IMR-90 (cell line): ENCODE measurements at regions not wholly inside any gene's neighbourhood (a gene's known extent, or its start where the extent isn't known, plus 50 kb on each side); places are given as distances from the start of the nearest gene placed in this dataset.

Source experiments
- ATAC-seq: fragments of 200-7000 bp; cut with Tn5 transposase; 2 replicates; pipeline ENCODE4 v1.9.1; 2020; ENCODE audit warnings: low read depth, mild to moderate bottlenecking, moderate library complexity
- BruUV-seq: library from RNA; stranded (reverse); fragments of 400-500 nt; replicated peaks from 2 replicates; lab custom pipeline; 2021; lab: Mats Ljungman, UMichigan
- CTCF ChIA-PET: fragments of 300-600 bp; formaldehyde crosslinking; extraction: SDS; loops from one replicate; lab custom pipeline; 2021; ENCODE audit warnings: antibody characterized with exemption; lab: Yijun Ruan, JAX
- POLR2A ChIA-PET: fragments of 300-600 bp; sonication (Branson Sonifier 250); formaldehyde crosslinking; loops from one replicate; lab custom pipeline; 2022; ENCODE audit warnings: antibody characterized with exemption; ENCODE audit not compliant: unreplicated experiment; lab: Charles Lee
- DNase-seq: peaks from one replicate; pipeline ENCODE4 v3.0.0; 2013
- H2AFZ ChIP-seq: replicated peaks from 2 replicates; pipeline ENCODE3; 2013; ENCODE audit warnings: low read length, mild to moderate bottlenecking; ENCODE audit not compliant: poor library complexity
- H2AK5ac ChIP-seq: 2 replicates; pipeline ENCODE4 v1.6.1; 2013; ENCODE audit warnings: low read depth, low read length, inconsistent platforms
- H2AK9ac ChIP-seq: replicated peaks from 2 replicates; pipeline ENCODE3; 2013; ENCODE audit warnings: mild to moderate bottlenecking, low read depth, low read length, moderate library complexity; ENCODE audit not compliant: poor library complexity
- H2BK120ac ChIP-seq: 2 replicates; pipeline ENCODE4 v1.6.1; 2013; ENCODE audit warnings: low read depth, low read length, inconsistent platforms
- H2BK15ac ChIP-seq: 3 replicates; pipeline ENCODE4 v1.6.1; 2013; ENCODE audit warnings: low read depth, low read length, inconsistent platforms
- H2BK20ac ChIP-seq: 2 replicates; pipeline ENCODE4 v1.6.1; 2013; ENCODE audit warnings: low read depth, mild to moderate bottlenecking, inconsistent platforms, low read length, moderate library complexity
- H2BK5ac ChIP-seq: 2 replicates; pipeline ENCODE4 v1.6.1; 2013; ENCODE audit warnings: mild to moderate bottlenecking, low read depth, low read length, inconsistent platforms; ENCODE audit not compliant: poor library complexity, severe bottlenecking
- H3K14ac ChIP-seq: replicated peaks from 2 replicates; pipeline ENCODE4 v1.6.1; 2013; ENCODE audit warnings: low read depth, low read length, inconsistent platforms
- H3K18ac ChIP-seq: 2 replicates; pipeline ENCODE4 v1.6.1; 2013; ENCODE audit warnings: low read depth, low read length, control low read depth
- H3K23ac ChIP-seq: 2 replicates; pipeline ENCODE4 v1.6.1; 2013; ENCODE audit warnings: low read depth, low read length, inconsistent platforms
- H3K27ac ChIP-seq: 2 replicates; pipeline ENCODE4 v1.5.1; 2013; ENCODE audit warnings: mild to moderate bottlenecking, control low read depth, low read length; ENCODE audit not compliant: insufficient read depth
- H3K27me3 ChIP-seq: 2 replicates; pipeline ENCODE4 v1.6.1; 2013; ENCODE audit warnings: low read length; ENCODE audit not compliant: control insufficient read depth, insufficient read depth
- H3K36me3 ChIP-seq: 2 replicates; pipeline ENCODE4 v1.6.1; 2013; ENCODE audit warnings: low read length, mixed read lengths; ENCODE audit not compliant: control insufficient read depth, insufficient read depth
- H3K4ac ChIP-seq: 2 replicates; pipeline ENCODE4 v1.6.1; 2013; ENCODE audit warnings: low read depth, low read length, inconsistent platforms
- H3K4me1 ChIP-seq: 2 replicates; pipeline ENCODE4 v1.6.1; 2013; ENCODE audit warnings: low read length, mixed read lengths; ENCODE audit not compliant: control insufficient read depth, insufficient read depth
- H3K4me2 ChIP-seq: 2 replicates; pipeline ENCODE4 v1.6.1; 2013; ENCODE audit warnings: low read depth, mild to moderate bottlenecking, control low read depth, low read length, moderate library complexity
- H3K4me3 ChIP-seq: 2 replicates; pipeline ENCODE4 v1.5.1; 2013; ENCODE audit warnings: low read depth, mild to moderate bottlenecking, control low read depth, low read length, moderate library complexity; ENCODE audit not compliant: insufficient read depth
- H3K56ac ChIP-seq: 2 replicates; pipeline ENCODE4 v1.6.1; 2013; ENCODE audit warnings: low read length, inconsistent platforms; ENCODE audit not compliant: insufficient read depth; ENCODE audit errors: extremely low read depth
- H3K79me1 ChIP-seq, 2 experiments: 2 replicates each; pipeline ENCODE4 v1.6.1; 2013; ENCODE audit warnings: low read length in 2 of 2, inconsistent platforms in 1 of 2, low read depth in 1 of 2
- H3K9ac ChIP-seq: 2 replicates; pipeline ENCODE4 v1.6.1; 2013; ENCODE audit warnings: low read depth, low read length, control low read depth
- H3K9me1 ChIP-seq: 2 replicates; pipeline ENCODE4 v1.6.1; 2013; ENCODE audit warnings: low read length, inconsistent platforms; ENCODE audit not compliant: insufficient read depth
- H3K9me3 ChIP-seq: 2 replicates; pipeline ENCODE4 v1.6.1; 2013; ENCODE audit warnings: low read length; ENCODE audit not compliant: control insufficient read depth, insufficient read depth
- H4K20me1 ChIP-seq: 2 replicates; pipeline ENCODE4 v1.6.1; 2013; ENCODE audit warnings: low read length, inconsistent platforms; ENCODE audit not compliant: insufficient read depth
- H4K5ac ChIP-seq: 2 replicates; pipeline ENCODE4 v1.6.1; 2013; ENCODE audit warnings: mild to moderate bottlenecking, low read depth, low read length, control low read depth
- H4K8ac ChIP-seq, 2 experiments: 2 replicates each; pipeline ENCODE4 v1.6.1; 2013; ENCODE audit warnings: low read depth in 2 of 2, low read length in 2 of 2, control low read depth in 1 of 2, inconsistent platforms in 1 of 2
- H4K91ac ChIP-seq: 2 replicates; pipeline ENCODE4 v1.6.1; 2013; ENCODE audit warnings: low read depth, low read length, inconsistent platforms; ENCODE audit not compliant: insufficient read depth
- MAFK ChIP-seq: IDR thresholded peaks from 2 replicates; pipeline ENCODE4 v1.6.1; 2012; ENCODE audit warnings: low read depth, low read length, improper control_type of control experiment
- NFE2L2 ChIP-seq: fragments of 150-350 bp; IDR thresholded peaks from 2 replicates; pipeline ENCODE4 v1.6.1; 2016; ENCODE audit warnings: low read depth, mild to moderate bottlenecking, low read length
- SMC3 ChIP-seq: fragments of 150-350 bp; IDR thresholded peaks from 2 replicates; pipeline ENCODE4 v1.6.1; 2016; ENCODE audit warnings: low read depth, mild to moderate bottlenecking, antibody characterized with exemption, low read length, moderate library complexity
- WGBS, 2 experiments: methylation state at CpG; one replicate each; pipeline versions ENCODE4 v1.1.5 to v1.1.7; 2013; ENCODE audit warnings: missing lambda C conversion rate in 2 of 2; ENCODE audit not compliant: insufficient read length in 1 of 2; ENCODE audit errors: extremely low coverage in 2 of 2; 5-methylcytosine and 5-hydroxymethylcytosine counted together
- dilution Hi-C: fragments of 300-500 bp; cut with HindIII; formaldehyde crosslinking; loops from one replicate; pipeline ENCODE4 v1.14.3; 2018; ENCODE audit warnings: low sequenced_read_pairs; ENCODE audit not compliant: unreplicated experiment
- in situ Hi-C: fragments of 300-500 bp; cut with MboI; formaldehyde crosslinking; loops from 3 replicates; pipeline ENCODE4 v1.14.3; 2019; ENCODE audit warnings: low sequenced_read_pairs, inconsistent platforms, mixed read lengths
- intact Hi-C: fragments of 100-400 bp; cut with micrococcal nuclease; formaldehyde crosslinking; loops from 2 replicates; pipeline ENCODE4 v1.10.0; 2022
- TF ChIP-seq, protein P1 (sequence below): fragments of 150-350 bp; IDR thresholded peaks from 2 replicates; pipeline ENCODE4 v1.6.1; 2017; ENCODE audit warnings: mild to moderate bottlenecking, antibody characterized with exemption, low read length, low read depth

DNA sequence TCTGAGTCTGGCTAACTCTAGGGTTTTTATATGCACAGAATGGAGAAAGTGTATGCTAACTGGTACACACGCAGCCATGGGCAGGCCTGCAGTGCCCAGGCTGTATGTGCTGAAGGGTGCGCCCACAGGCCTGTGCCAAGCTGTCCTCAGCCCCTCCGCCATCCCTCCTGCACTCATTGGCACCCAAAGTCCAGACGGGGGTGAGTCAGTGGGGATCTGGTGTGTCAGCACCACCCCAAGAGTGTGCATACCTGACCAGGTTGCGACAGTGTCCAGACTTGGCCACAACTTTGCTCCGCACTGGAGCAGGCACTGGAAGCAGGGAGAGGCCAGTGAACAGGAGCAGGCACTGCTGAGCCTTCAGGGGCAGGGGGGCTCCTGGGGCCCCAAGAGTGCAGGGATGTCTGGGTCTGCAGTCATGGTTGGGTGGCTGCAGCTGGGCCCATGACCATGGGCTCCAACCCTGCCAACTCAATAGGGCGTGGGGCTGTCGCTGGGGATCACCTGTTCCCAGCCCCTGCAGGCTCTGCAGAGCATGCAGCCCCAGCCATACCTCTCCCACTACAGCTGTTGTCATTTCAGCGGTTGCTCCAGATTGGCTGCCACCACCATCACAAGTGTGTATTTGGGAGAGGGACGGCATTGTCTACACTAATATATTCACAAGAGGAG lies 717.8 kb downstream of the EPHA7 start:
- no peak overlapping the region for H2BK15ac ChIP-seq
- H2AFZ ChIP-seq = no peak overlapping the region
- H2BK120ac ChIP-seq = no peak overlapping the region
- H4K91ac ChIP-seq = no peak overlapping the region
- H3K4me3 ChIP-seq = no peak overlapping the region
- H3K27me3 ChIP-seq = no peaks in the 10 kb centered on the region
- intact Hi-C loops (no loop called here), dilution Hi-C loops (no loop called here), in situ Hi-C loops (no loop called here)
- H4K5ac ChIP-seq = no peak overlapping the region
- H3K23ac ChIP-seq = no peak overlapping the region
- no peaks in the 10 kb centered on the region for H3K4me1 ChIP-seq
- DNase-seq = no peak
- no peaks in the 10 kb centered on the region for H3K9me1 ChIP-seq
- ChIA-PET CTCF (interaction anchor here (0.7 kb wide), 1 partner anchor 40 kb away, joined by 3 read pairs; no protein-coding TSS in a partner anchor), POLR2A (no interaction called here)
- H2AK9ac ChIP-seq = no peak overlapping the region
- no peaks in the 10 kb centered on the region for H4K20me1 ChIP-seq
- H3K4ac ChIP-seq = no peak overlapping the region
- no peak overlapping the region for H3K56ac ChIP-seq
- no peak overlapping the region for H3K4me2 ChIP-seq
- no peak overlapping the region for H3K9ac ChIP-seq
- no peak for ATAC-seq
- no peak overlapping the region for H2BK5ac ChIP-seq
- no peak overlapping the region for H4K8ac ChIP-seq
- H2AK5ac ChIP-seq = no peak overlapping the region
- no peaks in the 10 kb centered on the region for H3K9me3 ChIP-seq
- H3K36me3 ChIP-seq = no peaks in the 10 kb centered on the region
- no peak overlapping the region for H3K14ac ChIP-seq
- BruUV-seq = no TSS peak
- H3K18ac ChIP-seq = no peak overlapping the region
- no peaks in the 10 kb centered on the region for H3K79me1 ChIP-seq
- no peak overlapping the region for H3K27ac ChIP-seq
- no CpG with 5 or more reads among the region's 10 CpGs for WGBS, 2 experiments
- TF ChIP-seq NFE2L2 = no peak
- TF ChIP-seq MAFK = no peak
- TF ChIP-seq, protein P1, sequence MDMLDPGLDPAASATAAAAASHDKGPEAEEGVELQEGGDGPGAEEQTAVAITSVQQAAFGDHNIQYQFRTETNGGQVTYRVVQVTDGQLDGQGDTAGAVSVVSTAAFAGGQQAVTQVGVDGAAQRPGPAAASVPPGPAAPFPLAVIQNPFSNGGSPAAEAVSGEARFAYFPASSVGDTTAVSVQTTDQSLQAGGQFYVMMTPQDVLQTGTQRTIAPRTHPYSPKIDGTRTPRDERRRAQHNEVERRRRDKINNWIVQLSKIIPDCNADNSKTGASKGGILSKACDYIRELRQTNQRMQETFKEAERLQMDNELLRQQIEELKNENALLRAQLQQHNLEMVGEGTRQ = no peak
- TF ChIP-seq SMC3 = no peak
- H2BK20ac ChIP-seq = no peak overlapping the region
